Right hindlimb (tissue), 1 donor: ENCODE measurements at regions not wholly inside any gene's neighbourhood (a gene's known extent, or its start where the extent isn't known, plus 50 kb on each side); places are given as distances from the start of the nearest gene placed in this dataset.

ENCODE experiments used
- DNase-seq: peaks from one replicate; pipeline ENCODE4 v3.0.0-alpha.2; 2018

DNA sequence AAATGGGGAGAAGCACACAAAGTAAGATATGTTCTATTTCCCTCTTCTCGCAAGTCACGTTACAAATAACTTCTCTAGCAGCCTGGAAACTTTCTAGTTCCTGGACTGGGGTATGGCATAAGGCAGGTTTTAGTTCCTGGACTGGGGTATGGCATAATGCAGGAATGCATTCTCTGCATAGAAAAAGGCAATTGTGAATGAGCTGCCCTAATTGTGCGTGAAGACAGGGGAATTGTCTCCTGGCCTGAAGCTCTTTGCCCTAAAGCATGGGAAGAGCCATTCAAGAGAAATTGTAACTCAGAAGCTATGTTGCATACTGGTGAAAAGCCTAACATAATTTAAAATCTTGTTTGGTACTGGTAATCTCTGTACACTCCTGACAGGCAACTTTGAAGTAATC is 54.3 kb upstream of the CBLB start:
- DNase-seq, result no peak

DNA sequence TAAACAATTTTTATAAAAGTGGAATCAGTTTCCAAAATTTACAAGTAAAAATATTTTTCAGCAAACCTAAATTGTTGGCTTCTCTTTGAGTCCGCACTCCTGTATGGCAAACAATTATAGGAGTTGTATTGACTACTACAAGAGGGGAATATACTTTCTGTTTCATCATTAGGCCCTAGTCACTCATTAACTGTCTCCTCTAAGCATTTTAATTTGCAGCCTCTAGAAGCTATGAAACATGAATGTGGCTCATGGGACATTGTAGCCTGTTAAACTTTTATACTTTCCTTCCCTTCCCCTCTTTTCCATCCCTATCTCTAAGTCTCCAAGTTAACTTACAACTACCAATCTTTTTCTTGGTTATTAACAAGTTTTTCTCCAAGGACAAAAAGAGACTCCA is 58.9 kb upstream of the CBLB start:
- no peak for DNase-seq

DNA sequence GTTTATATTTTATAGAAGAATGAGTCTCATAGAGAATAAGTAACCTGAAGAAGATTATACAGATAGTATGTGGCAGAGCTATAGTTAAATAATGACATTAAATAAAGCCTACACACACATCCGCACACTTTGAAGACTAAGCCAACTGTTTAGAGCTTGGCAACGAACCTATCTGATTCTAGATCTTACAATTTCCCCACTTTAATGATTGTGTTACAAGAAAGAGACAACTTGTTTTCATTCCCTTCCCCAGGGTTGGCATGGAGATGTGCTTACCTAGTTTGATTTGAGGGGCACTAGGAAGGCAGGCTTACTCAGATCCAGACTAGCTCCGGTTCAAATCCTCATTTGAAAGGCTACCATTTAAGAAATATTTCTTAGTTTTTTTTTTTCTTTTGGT is 61.9 kb upstream of the CBLB start:
- DNase-seq, result no peak

DNA sequence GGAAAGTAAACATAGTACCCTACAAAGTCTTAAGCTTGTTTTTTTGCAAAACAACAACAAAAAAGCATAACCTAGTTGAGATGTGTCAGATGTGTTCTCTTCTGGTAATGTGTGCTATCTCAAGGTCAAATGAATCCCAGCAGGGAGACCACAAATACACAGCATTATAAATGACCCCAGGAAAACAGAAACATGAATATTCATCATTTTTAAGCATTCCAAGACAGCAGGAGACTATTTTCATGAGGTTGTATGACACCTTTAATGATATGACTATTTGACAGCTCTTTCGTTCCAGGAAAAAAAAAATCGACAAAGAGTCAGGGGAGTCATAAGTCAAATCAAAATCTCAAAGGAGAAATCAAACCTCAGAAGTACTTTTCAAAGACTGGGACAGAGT is 62.7 kb upstream of the CBLB start:
- no peak for DNase-seq

DNA sequence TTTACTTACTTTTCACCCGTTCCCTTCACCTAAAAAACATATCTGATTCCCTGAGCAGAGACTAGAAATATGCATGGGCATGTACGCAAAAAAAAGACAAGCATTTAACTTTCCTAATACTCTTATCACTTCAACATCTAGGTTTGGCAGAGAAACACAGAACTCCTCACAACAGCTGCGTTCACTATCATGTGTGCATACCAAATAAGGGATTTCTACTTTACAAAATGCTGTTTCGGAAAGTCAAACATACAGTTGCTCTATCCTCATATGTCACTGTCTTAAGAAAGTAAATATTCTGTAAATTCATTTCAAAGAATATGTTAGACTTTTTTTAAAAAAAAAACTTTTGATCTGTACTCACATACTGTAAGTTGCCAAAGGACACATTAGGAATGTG is 65.1 kb upstream of the CBLB start:
- DNase-seq, result no peak

DNA sequence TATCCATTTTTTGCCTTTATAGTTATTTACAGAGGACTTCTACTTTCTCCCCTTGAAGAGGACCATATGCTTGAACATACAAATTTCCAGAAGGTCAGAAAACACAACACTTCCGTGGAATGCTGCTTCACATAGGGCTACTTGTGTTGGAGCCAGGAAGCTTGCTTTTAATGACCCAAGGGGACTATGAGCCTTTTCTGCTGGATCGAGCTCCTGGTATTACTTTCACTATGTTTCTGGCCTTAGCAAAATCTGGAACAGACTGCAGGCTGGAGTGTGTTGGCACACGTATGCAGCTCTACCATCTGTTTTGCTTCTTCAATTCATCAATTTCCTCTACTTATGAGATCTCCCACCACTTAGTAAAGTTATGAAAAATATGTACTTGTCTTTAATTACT is 69.3 kb upstream of the CBLB start:
- peak; percentile 85 for DNase-seq

DNA sequence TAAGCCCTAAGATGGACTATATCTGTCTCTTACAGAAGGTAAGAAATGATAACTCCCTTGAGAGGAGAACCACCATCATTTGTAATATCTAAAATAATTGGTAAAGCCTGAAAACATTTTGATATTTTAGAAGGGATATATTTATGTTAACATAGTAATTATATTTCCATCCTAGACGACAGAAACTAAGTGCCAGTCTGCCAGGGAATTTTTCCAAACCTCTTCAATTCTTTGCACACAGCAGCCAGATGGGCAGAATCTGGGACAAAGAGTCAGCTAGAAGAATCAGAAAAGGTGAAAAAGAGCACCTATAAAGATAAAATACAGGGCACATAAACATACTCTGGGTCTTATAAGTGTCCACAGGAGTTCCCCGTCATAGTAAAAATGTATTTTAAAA is 70.0 kb upstream of the CBLB start:
- peak; percentile 25 for DNase-seq

DNA sequence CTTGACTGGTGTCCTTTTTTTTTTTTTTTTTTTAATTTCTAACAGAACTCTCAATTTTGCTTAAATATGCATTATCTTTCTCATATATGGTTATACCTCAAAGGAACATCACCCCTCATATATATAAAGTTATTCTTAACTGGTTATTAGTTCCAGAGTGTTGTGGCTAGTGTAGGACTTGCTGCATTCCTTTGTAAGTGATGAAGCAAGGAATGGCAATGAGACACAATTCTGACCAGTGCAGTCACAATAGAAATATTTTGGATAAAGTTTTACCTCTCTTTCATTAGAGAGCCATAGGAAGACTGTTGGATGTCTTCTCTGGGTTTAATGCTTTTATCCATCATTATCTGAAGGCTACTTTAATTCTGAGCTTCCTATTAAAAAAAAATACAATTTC is 75.5 kb upstream of the CBLB start:
- no peak for DNase-seq

DNA sequence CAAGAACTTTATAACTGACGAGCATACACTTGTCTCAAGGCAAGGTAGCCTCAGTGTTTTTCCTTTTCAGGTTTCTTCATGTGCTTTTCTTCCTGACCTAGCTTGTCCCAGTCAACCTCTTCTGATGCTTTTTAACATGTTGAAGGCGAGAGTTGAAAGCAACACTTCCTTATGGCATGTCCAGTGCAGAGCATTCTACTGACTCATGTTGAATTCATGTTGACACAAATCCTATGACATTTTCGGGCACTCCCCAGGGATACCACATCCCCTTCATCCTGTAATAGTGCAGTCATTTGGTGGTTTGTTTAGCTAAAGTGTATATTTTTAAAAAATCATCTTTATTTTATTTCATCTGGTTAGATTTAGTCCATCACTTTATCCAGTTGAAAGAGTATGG is 75.9 kb upstream of the CBLB start:
- no peak for DNase-seq

DNA sequence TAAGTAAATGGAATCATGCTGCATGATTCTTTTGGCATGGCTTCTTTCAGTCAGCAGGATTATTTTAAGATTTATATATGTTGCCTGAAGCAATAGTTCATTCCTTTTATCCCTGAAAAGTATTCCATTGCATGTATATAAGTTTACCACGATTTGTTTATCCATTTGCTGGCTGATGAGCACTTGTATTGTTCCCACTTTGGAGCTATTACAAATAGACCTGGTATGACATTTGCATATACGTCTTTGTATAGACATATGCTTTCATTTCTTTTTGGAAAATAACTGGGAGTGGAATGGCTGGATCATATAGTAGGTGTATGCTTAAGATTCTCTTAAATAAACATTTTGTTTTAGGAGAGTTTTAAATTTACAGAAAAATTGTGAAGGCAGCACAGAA is 79.3 kb upstream of the CBLB start:
- no peak for DNase-seq

DNA sequence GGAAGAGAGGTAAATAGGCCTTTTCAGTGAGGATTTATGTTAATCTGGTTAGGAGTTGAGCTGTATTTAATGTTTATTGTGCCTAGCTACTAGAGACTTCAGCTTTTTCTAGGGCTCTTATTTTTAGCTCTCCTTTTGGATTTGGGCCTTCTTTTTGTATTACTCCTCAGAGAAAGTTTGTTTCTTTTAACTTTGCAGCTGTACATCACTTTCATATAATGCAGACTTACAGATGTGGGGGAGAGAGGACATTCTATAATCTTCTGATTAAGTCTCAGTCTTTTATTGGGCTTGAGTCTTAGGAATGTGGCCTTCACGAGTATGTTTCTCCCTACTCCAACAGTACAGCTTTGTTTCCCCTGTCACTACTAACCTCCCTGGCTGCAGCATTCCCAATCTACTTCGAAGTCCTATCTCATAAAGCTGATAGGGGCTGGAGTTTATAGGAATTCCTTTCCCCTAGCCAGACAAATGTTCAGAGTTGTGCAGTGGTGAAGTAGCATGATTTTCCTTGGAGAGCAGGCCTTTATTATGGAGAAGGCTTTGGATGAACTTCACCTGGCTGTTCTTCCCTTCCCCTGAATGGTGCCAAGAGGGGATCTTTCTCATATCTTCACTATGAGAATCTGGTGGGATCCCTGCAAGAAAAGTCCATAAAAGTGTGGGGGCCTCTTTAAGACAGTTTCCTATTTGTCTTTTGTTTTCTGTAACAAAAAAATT is 82.2 kb upstream of the CBLB start:
- DNase-seq, result peak; percentile 40

DNA sequence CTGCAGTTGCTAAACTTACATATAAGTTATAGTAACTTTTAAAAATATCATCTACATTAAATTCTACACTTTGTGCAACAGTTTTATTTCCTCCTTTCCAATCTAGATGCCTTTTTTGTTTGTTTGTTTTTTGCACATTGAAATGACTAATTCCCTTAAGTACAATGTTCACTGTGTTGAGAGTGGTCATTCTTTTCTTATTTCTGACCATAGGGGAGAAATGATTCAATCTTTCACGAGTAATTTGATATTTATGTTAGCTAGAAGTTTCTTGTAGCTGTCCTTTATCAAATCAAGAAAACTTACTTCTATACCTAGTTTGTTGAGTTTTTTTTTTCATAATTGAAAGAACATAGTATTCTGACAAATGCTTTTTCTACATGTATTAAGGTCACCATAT is 85.0 kb upstream of the CBLB start:
- DNase-seq, result no peak

DNA sequence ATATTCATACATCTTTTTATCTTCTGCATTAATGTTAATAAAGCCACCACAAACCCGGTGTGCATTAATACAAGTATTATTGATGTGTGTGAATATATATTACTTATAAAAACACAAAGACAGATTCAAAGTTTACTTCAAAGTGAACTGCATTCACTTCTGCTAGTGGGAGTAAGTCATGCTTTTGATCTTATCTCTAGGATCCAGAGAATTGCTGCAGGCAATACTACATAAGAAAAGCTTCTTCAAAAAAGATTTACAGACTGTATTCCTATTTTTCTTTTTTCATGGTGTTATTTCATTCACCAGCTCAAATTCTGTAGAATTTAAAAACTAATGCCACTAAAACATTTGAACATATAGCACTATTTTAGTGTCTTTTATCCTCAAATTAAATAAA is 87.5 kb upstream of the CBLB start:
- DNase-seq, result no peak

DNA sequence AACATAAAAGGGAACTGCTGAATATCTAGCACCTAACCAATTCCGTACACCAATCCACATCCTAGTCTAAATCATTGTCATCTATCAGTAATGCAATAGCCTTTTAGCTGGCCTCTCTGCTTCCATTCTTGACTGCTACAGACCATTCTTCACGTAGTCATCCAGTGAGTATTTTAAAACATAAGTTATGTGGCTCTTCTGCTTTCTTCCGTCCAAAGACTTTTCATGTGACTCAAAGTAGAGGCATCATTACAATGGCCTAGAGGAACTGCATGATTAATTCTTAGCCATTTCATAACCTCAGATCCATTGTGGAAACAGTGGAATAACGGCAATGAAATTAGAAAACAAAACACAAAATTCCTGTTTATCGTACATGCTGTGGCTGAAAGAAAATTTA is 88.9 kb upstream of the CBLB start:
- no peak for DNase-seq

DNA sequence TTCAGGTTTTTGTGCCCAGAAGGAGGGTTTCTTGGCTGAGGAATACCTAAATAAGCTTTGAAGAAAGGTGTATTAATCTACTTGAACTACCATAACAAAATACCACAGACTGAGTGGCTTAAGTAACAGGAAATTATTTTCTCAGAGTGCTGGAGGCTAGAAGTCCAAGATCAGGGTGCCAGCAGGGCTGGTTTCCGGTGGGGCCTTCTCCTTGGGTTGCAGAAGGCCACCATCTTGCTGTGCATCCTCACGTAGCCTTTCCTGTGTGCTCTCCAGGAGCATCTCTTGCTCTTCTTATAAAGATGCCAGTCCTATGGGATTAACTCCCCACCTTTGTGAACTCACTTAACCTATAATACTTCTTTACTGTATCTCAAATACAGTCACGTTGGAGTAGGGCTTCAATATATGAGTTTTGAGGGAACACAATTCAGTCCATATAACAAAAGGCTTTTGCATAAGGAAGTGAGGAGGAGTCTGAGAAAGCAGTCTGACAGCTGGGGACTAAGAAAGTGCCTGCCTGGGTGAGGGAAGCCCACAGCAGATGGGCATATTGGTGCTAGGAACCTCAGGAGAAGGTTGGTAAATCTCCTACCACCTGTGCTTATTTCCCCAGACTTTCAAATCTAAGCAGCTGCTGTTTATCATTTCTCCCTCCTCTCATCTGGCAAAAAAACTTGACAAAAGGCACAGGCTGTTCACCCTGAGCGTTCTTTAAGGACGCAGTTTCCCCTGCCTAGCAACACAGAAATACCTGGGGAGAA is 89.6 kb upstream of the CBLB start:
- no peak for DNase-seq

DNA sequence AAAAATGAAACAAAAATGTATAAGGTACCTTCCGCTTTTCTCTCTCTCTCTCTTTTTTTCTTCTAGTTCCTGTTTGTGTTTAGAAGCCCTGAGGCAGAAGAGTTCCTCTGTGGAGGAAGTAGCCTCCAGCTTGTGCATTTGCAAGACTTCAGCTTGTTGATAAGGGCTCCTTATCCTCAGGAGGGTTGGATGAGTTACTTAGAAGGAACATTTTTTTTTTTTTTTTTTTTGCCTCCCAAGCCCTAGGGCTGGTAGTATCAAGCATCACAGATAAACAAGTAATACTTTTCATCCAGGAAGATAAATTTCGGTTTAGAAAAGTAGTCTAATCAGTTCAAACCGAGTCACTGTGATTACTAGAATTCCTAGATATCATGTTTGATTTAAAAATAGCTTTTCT is 91.0 kb upstream of the CBLB start:
- DNase-seq, result no peak

DNA sequence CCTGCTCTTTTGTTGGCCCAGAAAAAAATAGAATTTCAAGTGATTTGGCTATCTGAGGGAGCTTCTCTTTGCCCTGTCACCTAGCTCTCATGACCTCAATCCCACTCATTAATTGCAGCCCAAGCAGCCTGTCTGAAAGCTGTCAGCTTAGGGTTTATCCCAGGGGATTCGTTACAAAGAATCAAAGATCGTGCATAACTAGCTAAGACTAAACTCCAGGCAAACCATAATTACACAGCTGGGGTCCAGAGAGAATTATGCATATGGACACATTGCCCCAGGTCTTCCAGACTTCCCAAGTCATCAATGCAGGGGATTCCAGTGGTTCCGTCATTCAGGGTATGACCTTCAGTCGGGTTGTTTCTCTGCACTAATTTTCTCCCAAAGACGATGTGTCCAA is 91.6 kb upstream of the CBLB start:
- no peak for DNase-seq

DNA sequence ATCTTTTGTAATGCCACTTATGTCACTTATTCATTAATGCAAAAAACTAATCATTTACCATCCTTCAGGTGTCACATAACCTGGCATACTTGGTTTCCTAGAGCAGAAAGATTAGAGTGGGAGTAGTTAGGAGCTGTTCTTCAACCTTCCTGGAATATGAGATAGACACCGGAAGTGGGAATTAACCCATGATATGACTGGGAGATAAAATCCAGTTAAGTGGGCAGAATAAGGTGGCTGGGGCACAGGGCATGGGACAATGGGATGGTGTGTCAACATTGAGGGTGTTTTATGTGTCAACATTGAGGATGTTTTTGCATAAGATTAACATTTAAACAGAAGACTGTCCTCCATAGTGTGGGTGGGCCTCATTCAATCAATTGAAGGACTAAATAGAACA is 94.3 kb upstream of the CBLB start:
- no peak for DNase-seq

DNA sequence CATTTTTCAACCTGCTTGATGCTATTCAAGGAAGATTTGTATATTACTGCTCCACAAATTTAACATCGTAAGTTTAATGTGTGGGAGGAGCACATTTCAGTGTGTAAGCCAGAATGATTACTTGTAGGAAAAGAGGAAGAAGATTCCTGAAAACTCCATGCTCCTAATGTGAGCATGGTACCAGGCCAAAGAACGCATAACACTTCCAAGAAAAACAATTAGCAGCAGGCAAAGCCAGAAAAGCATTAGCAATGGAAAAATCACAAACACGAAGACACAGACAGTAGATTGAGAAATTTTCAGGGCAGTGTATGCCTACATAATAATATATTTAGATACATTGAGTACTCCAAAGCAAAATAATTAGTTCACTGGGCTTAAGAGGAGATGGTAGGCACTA is 96.6 kb upstream of the CBLB start:
- DNase-seq, result peak; percentile 37

DNA sequence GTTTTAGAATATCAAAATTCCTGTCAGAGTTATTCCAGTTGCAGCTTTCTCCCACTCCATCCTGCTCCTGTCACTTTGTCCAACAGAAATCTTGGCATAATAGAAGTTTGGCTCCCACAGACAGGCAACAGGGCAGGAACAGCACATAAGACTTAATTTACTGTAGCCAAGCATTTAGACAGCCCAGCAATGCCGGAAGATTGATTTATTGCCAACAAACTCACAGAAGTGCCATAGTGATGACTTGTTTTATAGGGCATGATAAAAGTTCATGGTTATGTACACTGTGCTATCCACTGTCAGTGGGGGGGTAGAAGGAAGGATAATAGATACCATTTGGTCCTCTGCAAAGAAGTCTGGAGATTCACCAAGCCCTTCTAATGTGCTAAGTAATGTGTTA is 98.3 kb upstream of the CBLB start:
- DNase-seq, result no peak

DNA sequence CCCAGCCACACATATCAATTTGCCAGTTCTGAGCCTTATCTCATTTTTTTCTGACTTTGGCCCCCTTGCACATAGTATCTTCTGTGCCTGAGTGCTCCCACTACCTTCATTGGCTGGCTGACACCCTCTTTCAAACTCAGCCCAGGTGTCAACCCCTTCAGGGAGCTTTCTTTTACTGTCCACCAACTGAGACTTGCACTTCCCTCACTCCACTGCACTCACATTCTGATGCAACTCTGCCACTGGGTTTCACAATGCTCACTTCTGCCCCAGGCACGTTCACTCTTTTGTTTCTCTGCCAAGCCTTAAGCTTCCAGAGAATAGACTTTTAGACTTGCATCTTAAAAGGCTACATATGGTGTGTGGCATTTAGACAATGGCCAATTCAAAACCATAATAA is 101.5 kb upstream of the CBLB start:
- no peak for DNase-seq

DNA sequence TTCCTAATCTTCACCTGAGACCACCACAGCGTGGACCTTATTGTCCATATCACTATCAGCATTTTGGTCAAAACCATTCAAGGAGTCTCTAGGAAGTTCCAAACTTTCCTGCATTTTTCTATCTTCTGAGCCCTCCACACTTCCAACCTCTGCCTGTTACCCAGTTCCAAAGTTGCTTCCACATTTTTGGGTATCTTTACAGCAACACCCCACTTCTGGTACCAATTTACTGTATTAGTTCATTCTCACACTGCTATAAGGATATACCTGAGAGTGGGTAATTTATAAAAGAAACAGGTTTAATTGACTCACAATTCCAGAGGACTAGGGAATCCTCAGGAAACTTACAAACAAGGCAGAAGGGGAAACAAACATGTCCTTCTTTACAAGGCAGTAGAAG is 103.3 kb upstream of the CBLB start:
- no peak for DNase-seq

DNA sequence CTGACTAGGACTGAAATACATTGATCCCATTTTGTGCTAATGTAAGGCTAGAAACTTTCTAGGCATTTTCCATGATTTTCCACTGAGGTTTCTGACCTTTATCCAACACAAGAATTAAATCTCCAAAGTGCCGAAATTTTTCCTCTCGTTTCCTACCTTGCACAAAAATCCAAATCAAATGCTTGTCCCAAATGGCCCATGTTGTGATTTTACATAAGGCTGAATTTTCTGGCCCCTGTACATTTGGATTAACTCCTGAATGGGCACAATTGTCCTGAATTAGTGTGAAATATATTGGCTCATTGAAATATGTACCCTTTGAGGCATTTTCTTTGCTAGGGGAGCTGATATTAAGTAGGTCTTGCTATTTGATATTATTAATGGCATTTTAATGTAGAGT is 105.6 kb upstream of the CBLB start:
- DNase-seq, result no peak

DNA sequence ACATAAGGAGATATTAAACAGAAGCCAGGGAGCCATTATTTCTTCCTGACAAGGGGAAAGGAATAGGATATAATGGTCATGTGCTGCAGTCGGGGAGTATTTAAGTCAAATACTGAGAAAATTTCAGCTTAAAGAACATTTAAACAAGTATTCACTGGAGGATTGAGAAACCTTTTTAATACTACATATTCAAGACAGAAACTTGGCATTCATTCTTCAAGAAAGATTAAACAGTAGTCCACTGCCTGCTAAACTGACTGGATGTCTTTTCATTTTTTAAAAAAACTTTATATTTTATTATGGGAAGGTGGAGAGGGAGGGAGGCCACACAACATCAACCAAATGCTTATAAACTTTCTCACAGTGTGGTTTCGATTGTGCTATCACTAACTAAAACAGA is 107.4 kb upstream of the CBLB start:
- no peak for DNase-seq

DNA sequence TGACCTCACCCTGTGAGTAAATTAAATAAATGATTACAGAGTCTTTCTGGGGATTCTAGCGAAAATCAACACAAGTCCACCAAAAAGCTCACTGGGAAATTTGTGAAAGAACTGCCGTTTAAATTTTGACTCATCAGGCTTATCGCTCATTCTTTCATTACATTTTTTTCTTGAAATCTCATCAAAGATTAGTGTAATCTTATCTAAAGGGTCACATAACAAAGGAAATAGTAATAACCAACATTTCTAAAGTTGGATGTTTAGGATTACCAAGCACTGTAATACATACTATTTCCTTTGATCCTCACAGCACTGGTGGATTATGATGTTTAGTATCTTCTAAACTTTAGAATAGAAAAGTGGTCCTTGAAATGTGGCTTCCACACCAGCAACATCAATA is 111.1 kb upstream of the CBLB start:
- no peak for DNase-seq
